NB4 (cell line): ENCODE measurements at regions not wholly inside any gene's neighbourhood (a gene's known extent, or its start where the extent isn't known, plus 50 kb on each side); places are given as distances from the start of the nearest gene placed in this dataset.

ENCODE experiments used
- DNase-seq: peaks from one replicate; pipeline ENCODE4 v3.0.0; 2010; ENCODE audit warnings: low read depth
- H3K4me3 ChIP-seq: one replicate; pipeline ENCODE4 v1.5.1; 2011; ENCODE audit warnings: mild to moderate bottlenecking, low read depth, low read length, moderate library complexity
- CTCF ChIP-seq: IDR thresholded peaks from one replicate; pipeline ENCODE4 v1.5.1; 2012; ENCODE audit warnings: low read depth, low read length
- MYC ChIP-seq: IDR thresholded peaks from 2 replicates; pipeline ENCODE4 v1.6.1; 2011; ENCODE audit warnings: low read depth, low read length
- POLR2A ChIP-seq: IDR thresholded peaks from 2 replicates; pipeline ENCODE4 v1.6.1; 2011; ENCODE audit warnings: mild to moderate bottlenecking; ENCODE audit not compliant: insufficient read length; ENCODE audit errors: extremely low read depth
- TF ChIP-seq, protein P1 (sequence below): IDR thresholded peaks from 2 replicates; pipeline ENCODE4 v1.6.1; 2011; ENCODE audit warnings: low read depth, low read length

DNA sequence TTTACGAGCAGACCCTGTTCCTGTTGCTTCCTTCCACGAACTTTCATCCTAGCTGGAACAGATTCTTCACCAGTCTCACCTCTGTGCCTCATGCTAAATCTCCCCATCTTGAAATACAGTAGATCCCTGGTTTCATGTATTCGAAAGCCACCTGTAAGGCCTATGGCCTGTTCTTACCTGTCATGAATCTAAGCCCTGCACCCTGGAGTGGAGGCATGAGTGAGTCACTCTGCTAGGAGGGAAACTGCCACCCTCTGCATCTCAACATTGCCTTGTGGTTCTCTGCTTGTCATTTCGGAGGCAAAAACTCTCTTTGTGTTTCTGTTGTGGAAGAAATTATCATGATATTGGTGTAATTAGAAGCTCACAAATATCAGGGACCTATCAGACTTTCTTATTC, 320.0 kb downstream of the ENC1 start:
- TF ChIP-seq CTCF (no peak), POLR2A (no peak), MYC (no peak)
- TF ChIP-seq, protein P1, sequence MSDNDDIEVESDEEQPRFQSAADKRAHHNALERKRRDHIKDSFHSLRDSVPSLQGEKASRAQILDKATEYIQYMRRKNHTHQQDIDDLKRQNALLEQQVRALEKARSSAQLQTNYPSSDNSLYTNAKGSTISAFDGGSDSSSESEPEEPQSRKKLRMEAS, result no peak

GRCh38 chr5:74319076-74319475, 321.5 kb downstream of the ENC1 start:
- TF ChIP-seq MYC (no peak), CTCF (no peak), POLR2A (no peak)
- TF ChIP-seq, protein P1, result no peak
- DNase-seq, result no peak
- H3K4me3 ChIP-seq, result no peak overlapping the region

More for the DNA sequence above, 320.0 kb downstream of the ENC1 start:
- DNase-seq, result no peak
- no peak overlapping the region for H3K4me3 ChIP-seq

DNA sequence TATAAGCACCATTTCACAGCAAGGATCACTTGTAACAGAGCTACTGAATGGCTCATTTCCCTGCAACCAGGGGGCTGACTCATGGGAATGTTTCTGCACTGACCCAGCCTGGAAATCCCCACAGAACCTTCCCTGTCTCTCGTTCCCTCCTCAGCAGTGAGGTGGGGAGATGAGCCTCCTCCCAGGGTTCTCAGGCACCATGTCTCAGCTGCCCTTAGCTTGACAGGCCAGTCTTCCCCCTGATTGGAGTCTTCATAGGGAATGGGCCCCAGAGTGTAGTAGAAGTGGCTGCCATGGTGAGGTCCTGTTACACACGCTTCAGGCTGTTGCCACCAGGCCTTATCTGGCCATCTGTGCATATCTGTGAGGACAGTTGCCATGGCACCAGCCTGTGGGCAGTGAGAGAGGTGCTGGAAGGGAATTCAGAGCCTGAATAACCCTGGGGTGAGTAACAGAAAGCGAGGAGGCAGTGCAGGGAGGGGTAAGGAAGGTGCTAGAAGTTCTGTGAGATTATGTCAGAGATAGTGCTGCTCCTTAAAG, 324.4 kb downstream of the ENC1 start:
- H3K4me3 ChIP-seq, result no peak overlapping the region
- no peak for DNase-seq
- no peak for TF ChIP-seq MYC
- no peak for TF ChIP-seq CTCF
- TF ChIP-seq, protein P1, result no peak
- no peak for TF ChIP-seq POLR2A

GRCh38 chr5:74314906-74315305, 325.6 kb downstream of the ENC1 start:
- H3K4me3 ChIP-seq, result no peak overlapping the region
- no peak for DNase-seq
- TF ChIP-seq, protein P1, result no peak
- no peak for TF ChIP-seq POLR2A
- TF ChIP-seq MYC, result no peak
- TF ChIP-seq CTCF, result no peak

DNA sequence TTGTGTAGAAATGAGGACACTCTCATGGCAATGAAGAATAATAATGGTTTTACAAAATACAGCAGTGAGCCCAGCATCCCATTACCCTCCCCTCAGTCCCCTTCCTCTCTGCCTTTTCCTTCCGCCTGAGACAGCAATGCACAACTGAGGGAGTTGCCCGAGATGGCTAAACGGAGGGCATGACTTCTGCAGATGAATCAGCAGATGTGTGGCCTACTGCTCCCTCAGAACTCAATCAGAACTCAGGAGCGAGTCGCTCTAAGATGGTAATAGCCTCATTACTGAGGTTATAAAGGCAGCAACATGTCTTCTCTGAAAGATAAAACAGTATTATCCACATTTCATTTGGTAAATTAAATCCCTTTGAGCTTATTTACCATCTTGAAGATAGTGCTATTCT, 326.6 kb downstream of the ENC1 start:
- DNase-seq, result no peak
- H3K4me3 ChIP-seq, result no peak overlapping the region
- no peak for TF ChIP-seq MYC

DNA sequence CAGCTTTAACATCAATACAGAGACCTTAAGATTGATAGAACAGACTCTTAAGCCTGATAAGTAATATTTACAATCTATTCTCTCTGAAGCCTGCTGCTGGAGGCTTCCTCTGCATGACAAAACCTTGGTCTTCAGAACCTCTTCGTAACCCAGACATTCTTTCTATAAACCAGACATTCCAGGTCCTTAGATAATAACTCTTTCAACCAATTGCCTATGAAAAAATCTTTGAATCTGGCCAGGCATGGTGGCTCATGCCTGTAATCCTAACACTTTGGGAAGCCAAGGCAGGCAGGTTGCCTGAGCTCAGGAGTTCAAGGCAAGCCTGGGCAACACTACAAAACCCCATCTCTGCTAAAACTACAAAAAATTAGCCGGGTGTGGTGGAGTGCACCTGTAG, 327.8 kb downstream of the ENC1 start:
- no peak for DNase-seq
- H3K4me3 ChIP-seq, result no peak overlapping the region
- TF ChIP-seq POLR2A, result no peak
- TF ChIP-seq, protein P1, result no peak
- no peak for TF ChIP-seq MYC
- no peak for TF ChIP-seq CTCF

- TF ChIP-seq, protein P1, result no peak
- TF ChIP-seq MYC (no peak), POLR2A (no peak), CTCF (no peak)
- DNase-seq, result no peak
- H3K4me3 ChIP-seq, result no peak overlapping the region
Measured at GRCh38 chr5:74311961-74312360, 328.6 kb downstream of the ENC1 start.
